ENCODE measurements at regions not wholly inside any gene's neighbourhood (a gene's known extent, or its start where the extent isn't known, plus 50 kb on each side); places are given as distances from the start of the nearest gene placed in this dataset.

DNA sequence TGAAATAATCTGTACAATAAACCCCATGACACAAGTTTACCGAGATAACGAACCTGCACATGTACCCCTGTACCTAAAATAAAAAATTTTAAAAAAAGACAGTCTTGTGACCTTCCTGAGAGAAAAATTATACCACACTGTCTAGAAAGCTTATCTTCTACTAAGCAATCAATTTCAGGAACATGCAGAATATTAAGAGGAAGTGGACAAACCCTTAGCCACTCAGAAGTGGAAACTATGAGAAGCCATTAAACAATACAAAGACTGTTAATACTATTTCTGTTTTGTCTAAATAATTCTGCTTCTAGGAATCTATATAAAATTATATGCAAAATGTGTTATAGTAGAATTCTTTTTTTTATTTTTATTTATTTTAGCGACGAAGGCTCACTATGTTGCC is 93.9 kb downstream of the ADAMTS1 start:
- ATAC-seq (no peak), DNase-seq (ENCODE audit: missing footprints) (no peak)
- intact Hi-C loops (cut with DNase I), result no loop called here

DNA sequence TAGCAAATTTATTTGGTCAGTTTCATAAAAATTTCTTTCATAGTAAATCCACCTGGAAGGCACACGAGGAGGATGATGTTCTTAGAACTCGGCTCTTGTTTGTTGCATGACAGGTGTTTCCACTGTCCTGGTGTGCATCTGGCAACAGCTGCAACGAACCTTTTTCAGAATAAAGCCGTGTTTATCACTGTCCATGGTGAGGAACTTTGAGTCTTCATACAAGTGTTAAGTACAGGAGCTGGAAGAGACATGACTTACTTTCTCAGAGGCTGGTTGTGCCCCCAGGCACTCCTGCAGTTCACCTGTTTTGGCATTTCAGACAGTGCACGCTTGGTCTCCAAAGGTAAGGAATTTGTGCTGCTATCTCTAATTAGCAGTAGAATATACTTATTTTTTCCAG is 97.1 kb downstream of the ADAMTS1 start:
- no peak for DNase-seq (ENCODE audit: missing footprints)
- intact Hi-C loops (cut with DNase I), result no loop called here
- ATAC-seq, result no peak

DNA sequence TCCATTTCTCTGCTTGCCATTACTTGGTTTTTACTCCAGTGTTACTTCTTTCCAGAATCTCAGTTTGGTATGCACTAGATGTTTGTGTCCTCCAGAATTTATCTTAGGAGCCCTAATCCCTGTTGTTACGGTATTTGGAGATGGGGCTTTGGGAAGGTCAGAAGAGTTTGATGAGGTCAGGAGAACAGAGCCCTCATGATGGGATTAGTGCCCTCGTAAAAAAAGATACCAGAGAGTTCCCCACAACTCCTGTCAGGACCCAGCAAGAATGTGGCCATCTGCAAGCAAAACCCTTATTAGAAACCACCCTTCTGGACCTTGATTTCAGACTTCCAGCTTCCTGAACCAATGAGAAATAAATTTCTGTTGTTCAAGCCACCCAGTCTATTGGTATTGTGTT is 98.0 kb downstream of the ADAMTS1 start:
- no peak for ATAC-seq
- DNase-seq (ENCODE audit: missing footprints), result no peak
- intact Hi-C loops (cut with DNase I), result no loop called here

DNA sequence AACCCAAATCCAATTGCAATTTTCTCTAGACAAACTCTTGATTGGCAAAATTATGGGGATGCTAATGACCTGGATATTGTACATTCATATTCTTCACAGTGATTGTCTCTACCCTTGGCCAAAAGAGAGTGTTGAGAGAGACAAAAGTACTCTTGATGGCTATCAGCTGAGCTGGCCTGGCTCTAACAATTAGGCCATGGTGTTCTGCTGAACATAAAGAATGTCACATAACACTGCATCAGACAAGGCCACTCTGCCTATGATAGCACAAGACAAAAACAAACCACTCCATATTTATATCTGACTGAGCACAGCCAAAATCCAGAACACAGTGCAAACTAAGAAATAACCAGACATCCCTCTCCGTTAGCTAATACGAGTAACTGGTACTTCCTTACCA is 101.7 kb downstream of the ADAMTS1 start:
- DNase-seq (ENCODE audit: missing footprints), result no peak
- intact Hi-C loops (cut with DNase I), result no loop called here
- ATAC-seq, result no peak

DNA sequence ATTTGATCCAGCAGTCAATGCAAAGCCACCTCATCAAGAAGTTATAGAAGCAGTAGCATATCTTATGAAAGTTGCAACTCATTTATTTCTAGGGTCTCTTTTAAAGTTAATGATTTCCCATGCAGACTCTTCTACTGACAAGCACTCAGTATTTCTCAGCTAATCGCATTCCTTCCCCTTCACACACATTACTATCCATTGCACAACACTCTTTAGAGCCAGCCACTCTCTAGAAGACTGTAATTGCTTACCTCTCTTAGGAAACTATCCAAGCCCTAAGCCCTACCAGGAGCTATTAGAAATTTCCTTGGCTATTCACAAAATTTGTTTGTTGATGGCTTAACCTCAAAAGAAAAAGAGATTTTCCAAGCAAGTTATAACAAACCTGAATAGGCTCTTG is 106.0 kb downstream of the ADAMTS1 start:
- DNase-seq (ENCODE audit: missing footprints) (no peak), ATAC-seq (no peak)
- intact Hi-C loops (cut with DNase I), result no loop called here

DNA sequence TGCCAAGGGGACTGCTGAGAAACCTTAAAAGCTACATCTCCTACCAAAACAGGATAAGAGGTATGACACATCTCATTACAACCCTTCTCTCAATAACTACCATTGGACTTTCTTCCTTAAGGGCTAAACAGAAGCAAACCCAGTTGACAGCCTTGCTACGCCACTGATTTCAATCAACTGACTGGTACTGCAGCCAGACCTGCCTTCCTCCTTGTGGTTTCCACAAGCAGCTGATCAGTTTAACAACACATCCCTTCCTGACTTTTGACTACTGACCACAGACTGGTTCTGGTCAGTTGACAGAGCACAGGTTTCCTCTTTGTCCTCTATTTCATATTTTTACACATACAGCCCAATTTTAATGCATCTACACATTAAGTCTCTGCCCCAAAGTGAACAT is 108.8 kb downstream of the ADAMTS1 start:
- DNase-seq (ENCODE audit: missing footprints) (no peak), ATAC-seq (no peak)
- intact Hi-C loops (cut with DNase I), result no loop called here

DNA sequence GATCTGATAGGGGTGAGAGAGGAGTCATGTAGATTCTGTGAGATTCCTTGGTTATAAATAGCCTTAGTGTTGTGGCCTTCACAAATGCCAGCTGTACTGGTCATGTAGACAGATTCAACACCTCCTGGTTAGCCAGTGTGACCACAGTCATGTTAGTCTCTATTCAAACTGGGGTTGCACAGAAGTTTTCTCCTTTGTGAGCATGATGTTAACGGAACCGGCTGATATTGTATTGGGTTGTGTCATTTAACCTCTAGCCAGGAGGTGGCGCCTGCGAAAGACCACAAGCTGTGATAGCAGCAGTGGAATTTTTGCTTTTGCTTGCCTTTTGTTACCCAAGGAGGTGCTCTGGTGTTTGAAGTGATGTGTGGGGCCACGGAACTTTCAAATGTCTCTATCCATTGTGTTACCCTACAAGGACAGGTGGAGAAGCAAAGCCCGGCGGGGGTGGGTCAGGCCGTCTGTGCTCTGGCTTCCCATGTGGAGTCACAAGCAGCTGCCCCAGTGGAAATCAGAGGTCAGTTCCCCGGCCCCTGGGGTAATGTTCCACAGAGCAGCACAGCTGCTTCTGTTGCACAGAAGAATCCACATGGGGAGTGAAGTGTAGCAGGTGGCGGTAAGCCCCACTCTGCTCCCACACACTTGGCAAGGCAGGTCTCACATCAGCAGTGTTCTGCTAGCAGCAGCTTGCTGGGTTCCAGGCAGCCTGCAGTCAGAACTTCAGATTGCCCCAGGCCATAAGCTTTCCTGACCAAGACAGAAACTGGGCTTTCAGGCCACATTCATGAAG is 112.6 kb downstream of the ADAMTS1 start:
- peak; percentile 42 for ATAC-seq
- intact Hi-C loops (cut with DNase I), result no loop called here

DNA sequence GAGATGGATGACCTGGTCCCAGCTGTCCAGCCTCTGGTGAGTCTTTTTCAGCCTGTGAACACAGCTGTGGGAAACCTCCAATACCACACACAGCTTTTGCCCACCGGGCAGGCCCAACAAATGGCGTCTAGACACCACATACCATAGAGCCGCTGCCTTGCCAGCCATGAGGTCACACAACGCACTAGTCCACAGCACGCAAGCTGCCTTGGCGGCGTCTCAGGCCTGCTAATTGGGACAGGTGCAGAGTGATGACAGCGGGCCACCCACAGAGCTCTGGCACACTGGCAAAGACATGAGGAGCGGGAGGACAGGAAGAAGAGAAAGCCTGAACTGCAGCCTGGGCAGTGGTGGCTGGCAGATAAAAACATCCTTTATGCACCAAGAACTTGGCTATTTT is 125.5 kb downstream of the ADAMTS1 start:
- intact Hi-C loops (cut with DNase I), result loop anchor here (5.0 to 10.0 kb wide), 3 partner anchors 145 to 927 kb away; partner anchors contain the start of genes APP and CYYR1
- ATAC-seq, result peak; percentile 48
- no peak for DNase-seq (ENCODE audit: missing footprints)

More for the DNA sequence above, 112.6 kb downstream of the ADAMTS1 start:
- no peak for DNase-seq (ENCODE audit: missing footprints)

DNA sequence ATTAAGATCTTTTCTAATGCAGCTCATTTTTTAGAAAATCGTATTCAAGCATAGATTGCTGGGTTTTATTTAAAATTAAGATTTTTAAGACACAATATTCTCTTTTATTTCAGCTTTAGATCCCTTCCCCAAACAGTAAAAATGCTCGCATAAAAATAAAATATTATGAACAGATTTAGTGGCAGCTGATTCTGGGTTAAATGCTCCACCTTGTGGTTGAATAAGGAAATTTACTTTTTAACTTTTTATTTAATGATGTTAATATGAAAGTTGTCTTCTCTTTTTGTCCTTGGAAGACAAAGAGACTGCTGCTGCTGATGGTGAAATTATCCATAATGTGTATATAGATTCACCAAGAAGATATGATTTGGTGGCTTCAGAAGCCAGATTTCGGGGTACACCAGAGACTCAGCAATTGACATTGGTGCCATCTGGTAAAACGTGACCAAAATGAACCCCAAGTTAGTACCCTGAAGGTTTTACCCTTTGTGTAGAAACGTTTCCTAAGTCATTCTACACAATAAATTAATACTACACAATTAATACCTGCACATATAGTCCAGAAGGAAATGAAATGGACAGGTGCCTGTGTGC is 128.0 kb downstream of the ADAMTS1 start:
- intact Hi-C loops (cut with DNase I), result loop anchor here (5.0 to 10.0 kb wide), 3 partner anchors 142 to 925 kb away; partner anchors contain the start of genes APP and CYYR1
- DNase-seq (ENCODE audit: missing footprints) (no peak), ATAC-seq (no peak)

DNA sequence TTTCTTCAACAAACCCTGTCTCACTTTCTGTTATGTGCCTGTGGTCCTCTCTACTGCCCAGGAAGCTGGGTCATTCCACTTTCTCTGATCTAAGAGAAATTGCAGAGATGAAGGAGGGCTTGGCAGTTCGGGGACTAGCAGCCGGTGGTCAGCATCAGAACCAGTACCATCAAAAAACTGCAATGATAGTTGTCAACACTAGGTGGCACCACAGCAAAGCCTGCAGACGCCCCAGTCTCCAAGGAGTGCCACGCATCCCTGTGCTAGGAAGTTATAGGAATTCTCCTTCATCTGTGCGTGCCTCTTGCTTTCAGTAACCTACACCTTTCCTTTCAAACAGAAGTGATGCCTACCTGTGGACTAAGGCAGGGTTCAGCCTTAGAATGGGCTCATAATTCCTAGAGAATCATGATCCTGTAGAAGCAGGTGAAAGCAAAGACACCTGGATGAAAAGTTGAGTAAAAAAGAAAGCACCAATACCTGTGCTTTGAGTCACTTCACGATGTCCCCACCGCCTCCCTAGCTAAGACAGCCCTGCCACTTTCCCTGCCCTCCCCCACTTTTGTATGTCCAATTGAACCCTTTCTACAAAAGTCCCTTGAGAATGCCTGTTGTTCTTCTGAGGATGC is 129.2 kb downstream of the ADAMTS1 start:
- intact Hi-C loops (cut with DNase I), result loop anchor here (2.0 to 10.0 kb wide), 4 partner anchors 141 to 924 kb away; partner anchors contain the start of genes APP and CYYR1
- DNase-seq (ENCODE audit: missing footprints), result no peak
- ATAC-seq, result peak; percentile 50

DNA sequence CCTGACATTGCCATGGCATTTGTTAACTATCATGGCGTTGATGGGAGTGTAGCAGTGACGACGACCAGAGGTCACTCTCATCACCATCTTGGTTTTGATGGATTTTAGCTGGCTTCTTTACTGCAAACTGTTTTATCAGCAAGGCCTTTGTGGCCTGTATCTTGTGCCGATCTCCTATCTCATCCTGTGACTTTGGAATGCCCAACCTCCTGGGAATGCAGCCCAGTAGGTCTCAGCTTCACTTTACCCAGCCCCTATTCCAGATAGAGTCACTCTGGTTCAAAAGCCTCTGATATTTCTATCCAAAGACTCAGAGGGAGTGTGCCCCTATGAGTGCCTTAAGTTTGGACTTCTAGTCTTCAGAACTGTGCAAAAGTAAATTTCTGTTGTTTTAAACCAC is 130.1 kb downstream of the ADAMTS1 start:
- no peak for ATAC-seq
- no peak for DNase-seq (ENCODE audit: missing footprints)
- intact Hi-C loops (cut with DNase I), result loop anchor here (2.0 to 10.0 kb wide), 4 partner anchors 140 to 923 kb away; partner anchors contain the start of genes APP and CYYR1

DNA sequence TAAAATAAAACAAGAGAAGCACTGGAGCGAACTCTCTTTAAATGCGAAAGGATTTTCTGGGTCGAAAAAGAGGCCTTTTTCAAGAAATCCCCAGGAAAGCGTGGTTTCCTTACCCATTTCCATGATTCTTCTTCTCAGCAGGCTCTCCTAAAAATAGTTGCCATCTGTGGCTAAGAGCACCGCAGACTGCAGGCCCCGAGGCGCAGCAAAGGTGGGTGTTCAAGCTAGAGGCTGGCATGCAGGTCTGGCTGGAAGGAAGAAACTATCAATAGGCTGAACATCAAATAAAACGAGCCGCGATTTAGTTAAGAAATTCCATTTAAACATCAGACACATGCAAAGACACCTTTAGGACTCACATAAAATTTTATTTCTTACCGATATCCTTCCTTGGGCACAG is 135.1 kb downstream of the ADAMTS1 start:
- DNase-seq (ENCODE audit: missing footprints), result no peak
- intact Hi-C loops (cut with DNase I), result loop anchor here (10.0 kb wide), 2 partner anchors 135 to 535 kb away; partner anchors contain the start of genes APP and CYYR1
- no peak for ATAC-seq

DNA sequence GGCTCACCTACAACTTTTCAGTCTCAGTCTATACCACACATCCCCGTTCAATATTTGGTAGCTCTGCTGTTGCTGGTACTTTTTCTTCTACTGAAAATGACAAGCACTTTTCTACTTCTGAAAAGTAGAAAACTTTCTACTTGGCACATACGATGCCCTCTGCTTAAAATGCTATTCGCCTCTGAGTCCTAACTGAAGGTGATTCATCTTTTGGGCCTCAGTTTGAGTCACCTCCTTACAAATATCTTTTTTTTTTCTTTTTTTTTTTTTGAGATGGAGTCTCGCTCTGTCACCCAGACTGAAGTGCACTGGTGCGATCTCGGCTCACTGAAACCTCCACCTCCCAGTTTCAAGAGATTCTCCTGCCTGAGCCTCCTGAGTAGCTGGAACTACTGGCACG is 136.0 kb upstream of the CYYR1 start:
- ATAC-seq, result no peak
- DNase-seq (ENCODE audit: missing footprints), result no peak
- intact Hi-C loops (cut with DNase I), result no loop called here

DNA sequence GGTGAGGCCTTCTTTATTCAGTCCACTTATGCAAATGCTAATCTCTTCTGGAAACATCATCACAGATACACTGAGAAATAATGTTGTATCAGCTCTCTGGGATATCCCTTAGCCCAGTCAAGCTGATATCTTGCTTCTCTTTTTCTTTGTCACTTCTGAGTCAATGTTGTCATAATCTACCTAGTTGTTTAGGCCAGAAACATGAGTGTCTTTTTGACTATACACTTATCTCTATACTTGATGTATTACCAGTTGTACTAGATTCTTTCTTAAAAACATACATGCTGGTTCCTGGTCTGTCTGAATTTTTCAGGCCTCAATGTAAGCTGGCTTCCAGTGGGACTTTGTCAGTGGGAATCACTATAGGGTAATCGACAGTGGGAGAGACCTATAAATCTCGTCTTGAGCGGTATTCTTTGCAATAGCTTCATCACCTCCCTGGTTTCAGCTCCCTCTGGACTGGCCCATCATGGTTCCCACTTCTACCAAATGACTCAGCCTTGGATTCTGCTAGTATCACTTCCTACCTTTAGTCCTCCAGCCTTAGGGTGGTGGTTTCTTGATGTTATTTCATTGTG is 135.2 kb upstream of the CYYR1 start:
- ATAC-seq (no peak), DNase-seq (ENCODE audit: missing footprints) (no peak)
- intact Hi-C loops (cut with DNase I), result no loop called here

DNA sequence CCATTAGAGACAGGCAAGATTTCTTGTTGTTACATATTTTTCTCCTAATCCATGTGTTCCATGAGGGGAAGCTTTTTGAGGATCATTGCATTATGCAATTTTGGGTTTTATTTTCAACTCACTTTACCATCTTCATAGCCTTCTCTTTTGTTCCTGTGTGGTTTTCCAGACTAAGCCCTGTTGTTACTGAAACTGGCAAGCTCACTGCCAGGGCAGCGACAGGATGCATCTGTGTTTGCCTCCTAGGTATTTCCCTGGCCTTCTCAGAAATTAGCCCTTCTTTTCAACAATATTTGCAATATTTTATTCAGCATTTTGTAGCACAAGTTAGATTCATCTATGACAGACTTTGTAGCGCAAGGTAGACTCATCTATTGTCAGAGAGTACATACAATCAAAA is 134.2 kb upstream of the CYYR1 start:
- ATAC-seq (no peak), DNase-seq (ENCODE audit: missing footprints) (no peak)
- intact Hi-C loops (cut with DNase I), result no loop called here

DNA sequence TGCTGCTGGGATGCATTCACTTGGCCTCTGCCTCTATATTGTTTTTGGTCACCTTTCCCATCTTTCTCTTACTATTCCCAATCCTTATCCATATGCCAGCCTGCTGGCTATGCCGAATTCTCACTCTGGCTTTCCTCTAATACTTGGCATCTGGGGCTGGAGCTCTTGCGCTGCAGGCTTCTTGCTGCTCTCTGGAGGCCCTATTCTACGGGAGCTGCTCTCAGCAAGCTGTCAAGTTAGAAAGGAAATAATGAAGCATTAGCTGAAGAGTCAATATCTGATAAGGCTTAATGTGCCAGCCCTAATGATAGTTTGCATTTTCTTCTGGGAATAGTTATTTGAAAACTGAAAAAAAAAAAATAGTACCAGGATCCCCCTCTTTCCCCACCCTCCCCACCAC is 125.3 kb upstream of the CYYR1 start:
- DNase-seq (ENCODE audit: missing footprints) (no peak), ATAC-seq (no peak)
- intact Hi-C loops (cut with DNase I), result loop anchor here (5.0 kb wide), 1 partner anchor 106 kb away; no protein-coding TSS in a partner anchor

DNA sequence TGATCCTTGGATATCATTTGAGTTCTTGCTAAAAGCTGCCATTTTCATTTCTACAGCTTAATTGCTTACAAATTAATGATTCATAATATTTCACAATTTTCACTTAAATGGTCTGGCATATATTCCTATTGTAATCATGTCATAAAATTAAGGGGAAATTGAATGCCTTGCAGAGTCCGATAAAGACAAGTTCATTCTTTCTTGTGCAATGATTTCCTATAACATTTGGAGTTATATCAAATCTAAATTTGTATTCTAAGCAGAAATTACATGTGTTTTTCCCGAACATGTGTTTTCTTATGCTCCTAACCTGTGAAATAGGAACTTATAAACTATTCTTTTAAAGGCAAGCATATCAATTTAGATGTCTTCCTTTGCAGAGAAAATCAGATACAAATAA is 118.3 kb upstream of the CYYR1 start:
- DNase-seq (ENCODE audit: missing footprints), result no peak
- intact Hi-C loops (cut with DNase I), result no loop called here
- ATAC-seq, result no peak

DNA sequence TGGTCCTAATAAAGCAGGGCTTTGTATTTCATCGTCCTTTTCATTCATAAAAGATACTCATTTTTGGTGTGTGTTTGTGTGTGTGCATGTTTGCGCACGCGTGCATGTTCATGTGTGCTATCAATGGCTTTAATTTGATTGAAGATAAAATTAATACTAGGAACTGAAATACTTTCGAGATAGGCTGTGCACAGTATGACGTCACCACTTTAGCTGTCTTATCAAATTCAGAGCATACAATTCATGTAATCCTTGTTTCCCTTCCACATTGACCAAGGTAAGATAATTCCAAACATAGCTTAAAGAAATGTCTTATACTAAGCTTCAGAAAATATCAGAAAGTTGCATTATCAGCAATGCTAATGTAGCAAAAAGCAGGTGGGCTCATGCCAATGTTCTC is 113.6 kb upstream of the CYYR1 start:
- DNase-seq (ENCODE audit: missing footprints) (no peak), ATAC-seq (no peak)
- intact Hi-C loops (cut with DNase I), result no loop called here

DNA sequence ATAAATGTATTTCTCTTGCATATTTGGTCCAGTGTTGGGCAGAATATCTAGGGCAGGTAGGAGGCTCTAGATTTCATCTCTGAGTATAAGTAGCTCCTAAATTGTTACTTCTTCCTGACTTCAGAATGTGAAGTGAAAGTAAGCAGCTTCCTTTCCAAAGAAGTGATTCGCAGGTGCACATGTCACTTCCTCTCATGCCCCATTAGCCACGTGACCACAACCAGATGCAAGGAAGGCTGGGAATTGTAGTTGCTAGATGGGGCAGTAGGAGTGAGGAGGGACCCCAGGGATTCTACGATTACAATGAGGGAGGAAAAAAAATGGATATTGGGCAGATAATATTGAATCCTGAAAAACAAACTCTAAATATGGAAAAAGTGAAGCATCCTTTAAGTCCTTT is 113.2 kb upstream of the CYYR1 start:
- ATAC-seq (no peak), DNase-seq (ENCODE audit: missing footprints) (no peak)
- intact Hi-C loops (cut with DNase I), result no loop called here
